NK-92 treated with Interleukin-12 subunit alpha and Interleukin-12 subunit beta, amount 100 ng/mL, for 24 hours (cell line): ENCODE measurements at regions not wholly inside any gene's neighbourhood (a gene's known extent, or its start where the extent isn't known, plus 50 kb on each side); places are given as distances from the start of the nearest gene placed in this dataset.

ENCODE experiments used
- DNase-seq: peaks from one replicate; lab custom pipeline; 2025; lab: John Stamatoyannopoulos, UW

DNA sequence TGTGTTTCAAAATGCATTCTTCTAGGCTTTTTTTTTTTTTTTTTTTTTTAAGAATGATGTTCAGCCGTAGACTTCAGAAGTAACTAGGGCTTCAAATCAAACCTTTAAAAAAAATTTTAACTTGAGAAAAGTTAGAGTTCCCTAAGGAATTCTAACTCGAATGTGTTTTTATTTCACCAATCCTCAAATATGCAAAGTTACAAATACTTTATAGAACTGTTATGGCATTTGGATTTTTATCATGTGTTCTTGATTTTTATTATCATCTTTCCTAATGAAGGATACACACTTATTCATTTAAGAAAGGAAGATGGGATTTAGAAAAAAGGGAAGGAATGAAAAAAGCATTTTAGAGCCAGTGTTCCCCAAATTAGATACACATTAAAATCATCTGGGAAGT, 200.6 kb upstream of the LDB2 start:
- DNase-seq, result no peak

GRCh38 chr4:17098401-17098800, 200.0 kb upstream of the LDB2 start:
- no peak for DNase-seq

- no peak for DNase-seq
Observed at GRCh38 chr4:17097362-17097761, 198.9 kb upstream of the LDB2 start.

GRCh38 chr4:17096692-17097091, 198.2 kb upstream of the LDB2 start:
- DNase-seq, result no peak

- no peak for DNase-seq
Observed at GRCh38 chr4:17095771-17096170, 197.3 kb upstream of the LDB2 start.

- DNase-seq, result no peak
Observed at GRCh38 chr4:17094876-17095210, 196.4 kb upstream of the LDB2 start.

- DNase-seq, result no peak
Observed at GRCh38 chr4:17094159-17094875, 195.9 kb upstream of the LDB2 start.

- no peak for DNase-seq
Observed at GRCh38 chr4:17093481-17093880, 195.0 kb upstream of the LDB2 start.

DNA sequence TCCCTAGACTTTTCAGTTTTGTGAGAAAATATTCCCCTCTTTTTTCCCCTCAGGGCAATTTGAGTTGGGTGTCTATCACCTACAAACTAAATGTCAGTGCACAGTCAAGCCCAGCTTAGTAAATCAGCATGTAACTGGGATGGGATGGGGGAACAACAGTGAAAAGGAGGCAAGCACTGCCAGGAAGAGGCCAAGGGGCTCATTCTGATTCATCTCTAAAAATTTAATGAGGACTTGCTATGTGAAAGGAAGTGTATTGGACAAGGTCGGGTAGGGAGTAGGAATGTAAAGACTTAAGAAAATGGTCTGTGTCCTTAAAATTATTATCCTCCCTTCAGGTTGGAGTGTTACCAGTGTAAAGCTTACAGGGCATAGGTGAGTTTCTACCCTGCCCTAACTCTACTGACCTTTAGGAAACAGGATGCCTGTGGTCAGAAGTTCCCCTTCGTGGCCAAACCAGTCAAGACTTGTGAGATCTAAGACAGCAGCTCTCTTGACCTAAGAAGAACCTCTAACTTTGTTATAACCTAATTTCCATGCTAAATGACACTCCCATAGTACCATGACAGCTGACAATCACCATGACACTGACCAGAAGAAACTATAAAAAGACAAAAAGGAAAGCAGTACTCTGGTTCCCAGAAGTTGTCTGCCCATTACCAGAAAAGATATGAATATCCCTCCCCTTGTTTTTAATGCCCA, 194.4 kb upstream of the LDB2 start:
- DNase-seq, result no peak

- no peak for DNase-seq
Observed at GRCh38 chr4:17091104-17091503, 192.7 kb upstream of the LDB2 start.

DNA sequence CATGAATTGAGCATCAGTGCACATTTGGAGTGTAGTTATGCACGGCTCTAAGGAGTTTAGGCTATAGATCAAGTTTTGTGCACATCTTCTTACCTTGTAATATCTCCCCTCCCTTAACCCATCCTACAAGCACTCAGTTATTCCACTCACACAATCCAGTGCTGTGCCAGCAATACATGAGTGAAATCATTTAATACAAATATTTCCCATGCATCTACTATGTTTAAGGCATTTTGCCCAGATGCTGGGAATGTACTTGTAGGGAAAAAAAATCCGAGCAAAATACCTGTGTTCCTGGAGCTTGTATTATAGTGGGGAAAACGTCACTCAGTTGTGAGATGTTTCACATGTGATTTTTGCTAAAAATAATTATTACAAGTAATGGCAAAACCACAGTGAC, 191.6 kb upstream of the LDB2 start:
- DNase-seq, result no peak

DNA sequence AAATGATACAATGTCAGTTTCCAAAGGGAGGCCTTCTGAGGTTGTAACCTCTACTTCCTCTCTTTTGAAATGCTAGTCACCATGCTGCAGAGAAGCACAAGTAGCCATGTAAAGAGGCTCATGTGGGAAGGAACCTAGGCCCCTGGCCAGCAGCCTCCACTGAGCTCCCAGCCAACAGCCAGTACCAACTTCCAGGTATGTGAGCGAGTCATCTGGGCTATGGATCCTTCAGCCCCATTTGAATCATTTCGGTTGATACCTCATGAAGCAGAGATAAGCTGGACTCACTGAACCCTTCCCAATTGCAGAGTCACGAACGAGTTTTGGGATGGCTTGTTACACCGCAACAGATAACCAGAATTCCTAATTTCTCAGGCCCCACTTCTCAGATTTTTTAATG, 187.0 kb upstream of the LDB2 start:
- no peak for DNase-seq

GRCh38 chr4:17082186-17082585, 183.7 kb upstream of the LDB2 start:
- no peak for DNase-seq

- no peak for DNase-seq
Observed at GRCh38 chr4:17081179-17081578, 182.7 kb upstream of the LDB2 start.

DNA sequence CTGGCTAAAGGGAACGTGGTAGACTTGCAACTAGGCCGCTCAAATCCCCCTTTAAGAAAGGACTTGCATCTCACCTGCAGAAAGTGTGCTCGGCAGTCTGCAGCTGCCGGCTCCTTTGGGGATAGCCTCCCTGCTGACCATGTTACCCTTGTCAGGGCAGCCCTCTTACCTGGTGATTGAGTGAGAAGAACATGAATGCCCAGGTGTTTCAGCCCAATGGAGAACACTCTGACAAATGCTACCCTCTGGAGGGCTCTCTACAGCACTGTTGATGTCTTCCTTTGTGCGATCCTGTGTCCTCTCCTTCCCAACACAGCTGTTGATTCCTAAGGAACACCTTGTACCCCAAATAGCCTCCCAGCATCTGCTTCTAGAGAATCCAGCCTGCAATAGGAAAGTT, 178.7 kb upstream of the LDB2 start:
- DNase-seq, result no peak

DNA sequence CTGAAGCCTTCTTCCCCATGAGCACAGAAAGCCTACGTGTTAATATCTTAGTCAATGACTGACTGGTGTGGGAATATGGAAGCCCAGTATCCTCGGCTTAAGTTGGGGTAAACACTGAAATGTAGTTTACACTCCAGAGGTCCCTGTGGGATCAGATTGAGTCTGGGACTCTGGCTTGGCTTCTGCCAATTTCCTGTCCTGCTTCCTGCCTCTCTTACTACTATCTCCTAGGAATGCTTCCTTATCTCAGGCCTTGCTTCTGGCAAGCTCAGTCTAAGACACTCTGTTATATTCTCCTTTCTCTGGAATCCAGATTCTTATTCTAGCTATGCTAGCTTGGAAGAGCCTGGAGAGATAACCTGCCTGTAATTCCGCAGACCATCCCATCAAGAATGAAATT, 174.0 kb upstream of the LDB2 start:
- DNase-seq, result no peak

DNA sequence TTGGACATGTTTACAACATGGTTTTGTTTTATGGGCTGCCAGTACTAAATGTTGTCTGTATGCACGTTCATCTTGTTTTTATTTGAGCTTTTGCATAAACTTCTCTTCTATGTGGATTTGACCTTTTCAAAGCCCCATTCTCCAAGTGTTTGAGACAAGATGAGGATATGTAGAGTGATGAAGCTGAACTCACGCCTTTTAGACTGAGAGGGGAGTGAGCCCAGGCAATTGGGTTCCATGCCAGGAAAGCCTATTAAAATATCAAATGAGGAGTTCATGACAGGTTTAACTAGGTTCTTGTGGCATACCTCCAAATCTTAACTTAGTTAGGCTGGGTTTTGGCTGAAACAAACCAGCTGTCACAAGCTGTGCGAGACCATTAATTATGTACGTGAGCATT, 170.4 kb upstream of the LDB2 start:
- DNase-seq, result no peak

GRCh38 chr4:17068392-17068791, 169.9 kb upstream of the LDB2 start:
- DNase-seq, result no peak

- no peak for DNase-seq
Observed at GRCh38 chr4:17066972-17067371, 168.5 kb upstream of the LDB2 start.

- no peak for DNase-seq
Observed at GRCh38 chr4:17066236-17066635, 167.8 kb upstream of the LDB2 start.

DNA sequence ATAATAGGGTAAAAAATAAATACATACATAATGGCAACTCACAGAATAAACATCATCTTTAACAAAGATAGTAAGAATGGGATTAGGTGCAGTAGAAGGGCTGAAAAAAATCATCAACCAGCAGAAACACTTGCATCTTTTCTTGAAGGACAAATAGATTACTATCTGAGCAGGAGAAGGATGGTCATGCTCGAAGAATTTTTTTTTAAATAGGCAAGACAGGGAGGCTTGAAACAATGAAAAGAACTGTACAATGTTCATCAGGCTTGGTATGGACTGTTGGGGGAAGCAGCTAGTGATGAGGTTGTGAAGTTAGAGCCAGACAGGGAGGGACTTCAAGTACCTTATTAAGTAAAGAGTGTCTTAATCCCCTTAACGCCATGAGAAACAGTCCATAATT, 167.4 kb upstream of the LDB2 start:
- no peak for DNase-seq

DNA sequence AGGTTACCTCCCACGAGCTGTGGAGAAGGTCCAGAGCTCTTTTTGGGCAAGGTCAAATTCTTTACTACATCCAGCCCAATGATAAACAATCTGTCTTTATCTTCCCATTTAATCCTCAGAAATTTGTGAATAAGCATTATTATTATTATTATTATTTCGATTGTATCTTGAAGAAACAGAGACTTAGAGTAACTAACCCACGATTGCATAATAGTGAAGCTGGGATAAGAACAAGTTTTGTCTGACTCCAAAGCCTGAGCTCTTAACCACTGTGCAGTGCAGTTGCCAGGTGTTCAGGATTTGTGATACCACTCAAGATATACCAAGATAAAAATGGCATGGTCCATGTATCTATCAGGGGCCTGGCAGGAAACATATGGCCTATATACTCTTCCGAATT, 166.5 kb upstream of the LDB2 start:
- DNase-seq, result no peak

DNA sequence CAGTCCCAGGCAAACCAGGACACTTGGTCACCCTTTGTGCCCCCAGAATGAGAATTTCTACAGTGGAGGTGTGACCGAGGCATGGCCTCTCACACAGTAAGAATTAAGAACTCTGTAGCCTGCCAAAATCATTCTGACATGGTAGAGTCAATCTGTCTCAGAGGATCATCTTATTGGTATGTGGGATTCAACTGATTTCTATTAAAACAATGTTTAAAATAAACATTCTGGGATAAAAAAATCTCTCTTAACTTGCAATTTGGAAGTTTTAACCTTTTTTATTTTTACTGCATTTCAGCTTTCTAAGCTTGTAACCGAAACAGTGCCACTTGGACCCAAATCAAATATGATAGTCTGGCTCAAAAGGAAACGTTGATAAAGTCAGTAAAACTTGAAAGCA, 165.4 kb upstream of the LDB2 start:
- DNase-seq, result no peak

- no peak for DNase-seq
Observed at GRCh38 chr4:17060230-17060629, 161.8 kb upstream of the LDB2 start.
